ENCODE measurements at regions not wholly inside any gene's neighbourhood (a gene's known extent, or its start where the extent isn't known, plus 50 kb on each side); places are given as distances from the start of the nearest gene placed in this dataset.

DNA sequence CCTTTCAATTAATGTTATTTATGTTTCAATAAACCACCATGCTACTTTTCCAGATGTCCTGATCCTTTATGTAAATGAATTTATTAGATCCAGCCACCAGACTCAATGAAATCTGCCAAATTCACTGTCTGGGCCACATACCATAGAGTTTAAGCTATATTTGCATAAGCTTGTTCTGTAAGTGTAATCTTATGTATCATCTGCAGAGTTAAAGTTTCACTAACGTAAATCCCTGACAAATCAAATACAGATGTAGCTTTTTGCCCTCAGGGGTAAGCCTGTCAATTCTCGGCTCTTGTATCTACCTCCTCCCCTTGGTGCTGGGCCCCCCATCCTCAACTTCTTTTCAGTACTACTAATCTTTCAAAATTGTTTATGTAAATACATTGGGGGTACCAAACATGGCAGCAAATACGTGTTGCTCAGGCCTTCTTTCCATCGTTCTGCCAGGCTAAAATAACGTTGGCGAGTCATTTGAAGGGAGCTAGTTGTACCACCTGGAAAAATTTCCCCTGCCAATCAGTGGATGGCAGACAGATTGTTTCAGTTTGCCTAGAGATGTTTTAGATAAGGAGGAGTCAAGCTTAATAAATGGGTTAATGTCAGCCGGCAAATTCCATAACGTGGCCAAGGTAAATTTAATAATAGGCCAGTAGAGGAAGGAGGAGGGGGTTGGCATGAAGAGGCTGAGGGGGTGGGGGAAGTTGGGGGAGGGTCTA lies 79.6 kb downstream of the RPS12 start:
- no peaks in the 10 kb centered on the region for H4K20me1 ChIP-seq (ENCODE audit: control insufficient read depth, insufficient read depth, low read length, poor library complexity, severe bottlenecking)
- H3K27me3 Mint-ChIP-seq, result peaks cover 8% of the 10 kb centered on the region
- H3K27ac ChIP-seq (ENCODE audit: low read length in 2 of 2), result no peak overlapping the region
- H2AFZ ChIP-seq (ENCODE audit: insufficient read depth, low read depth, low read length, poor library complexity, severe bottlenecking), result no peak overlapping the region
- no peaks in the 10 kb centered on the region for H3K79me2 ChIP-seq (ENCODE audit: control insufficient read depth, insufficient read depth, low read length)
- H3K27ac Mint-ChIP-seq, result no peak overlapping the region
- 100% methylated on average over 2 of the region's 8 CpGs for WGBS (ENCODE audit: insufficient coverage)
- H3K4me3 ChIP-seq (ENCODE audit: control extremely low read depth in 1 of 5, extremely low read depth in 1 of 5, insufficient read depth in 1 of 5, low read depth in 2 of 5, low read length in 4 of 5), result no peak overlapping the region
- TF ChIP-seq EZH2 (IDR thresholded peaks at IDR 0.05; ENCODE audit: borderline replicate concordance, insufficient read depth, low read depth, low read length, poor library complexity, severe bottlenecking) (no peak), CTCF (IDR thresholded peaks at IDR 0.05) (no peak)
- H3K9ac ChIP-seq (ENCODE audit: low read length), result no peak overlapping the region
- POLR2A ChIA-PET, result no interaction called here
- ATAC-seq (ENCODE audit: low read depth) (no peak), DNase-seq (no peak)
- CTCF ChIA-PET, result no interaction called here
- H3K4me3 Mint-ChIP-seq, result no peak overlapping the region
- no peaks in the 10 kb centered on the region for H3K36me3 ChIP-seq (replicated peaks in 1 of 2; ENCODE audit: control extremely low read depth in 1 of 2, control insufficient read depth in 1 of 2, extremely low read depth in 1 of 2, insufficient read depth in 2 of 2, low read length in 1 of 2)
- H3K4me1 ChIP-seq (ENCODE audit: control insufficient read depth in 2 of 2, insufficient read depth in 2 of 2, low read length in 2 of 2), result no peaks in the 10 kb centered on the region
- peaks cover 0 to 2% (median 0%) of the 10 kb centered on the region in 3 donors for H3K9me3 ChIP-seq (ENCODE audit: control extremely low read depth in 1 of 3, control insufficient read depth in 2 of 3, insufficient read depth in 1 of 3, low read length in 2 of 3)
- no peaks in the 10 kb centered on the region for H3K27me3 ChIP-seq (replicated peaks in 1 of 4; ENCODE audit: control extremely low read depth in 1 of 4, control insufficient read depth in 3 of 4, insufficient read depth in 4 of 4, low read length in 3 of 4)
- H3K9me3 Mint-ChIP-seq (ENCODE audit: insufficient read depth), result peaks cover 2% of the 10 kb centered on the region
- no peak overlapping the region for H3K4me2 ChIP-seq (replicated peaks; ENCODE audit: low read depth, low read length, poor library complexity, severe bottlenecking)
- H3K4me1 Mint-ChIP-seq, result no peaks in the 10 kb centered on the region
- intact Hi-C loops (cut with micrococcal nuclease), result no loop called here

GRCh38 chr6:132898376-132898775 lies 84.0 kb downstream of the RPS12 start:
- Histone ChIP-seq H3K9me3 (ENCODE audit: control extremely low read depth in 1 of 3, control insufficient read depth in 2 of 3, insufficient read depth in 1 of 3, low read length in 2 of 3) (no peaks in the 10 kb centered on the region), H2AFZ (ENCODE audit: insufficient read depth, low read depth, low read length, poor library complexity, severe bottlenecking) (no peak overlapping the region), H4K20me1 (ENCODE audit: control insufficient read depth, insufficient read depth, low read length, poor library complexity, severe bottlenecking) (no peaks in the 10 kb centered on the region), H3K4me3 (ENCODE audit: control extremely low read depth in 1 of 5, extremely low read depth in 1 of 5, insufficient read depth in 1 of 5, low read depth in 2 of 5, low read length in 4 of 5) (no peak overlapping the region), H3K9ac (ENCODE audit: low read length) (no peak overlapping the region), H3K36me3 (replicated peaks in 1 of 2; ENCODE audit: control extremely low read depth in 1 of 2, control insufficient read depth in 1 of 2, extremely low read depth in 1 of 2, insufficient read depth in 2 of 2, low read length in 1 of 2) (no peaks in the 10 kb centered on the region), H3K27me3 (replicated peaks in 1 of 4; ENCODE audit: control extremely low read depth in 1 of 4, control insufficient read depth in 3 of 4, insufficient read depth in 4 of 4, low read length in 3 of 4) (no peaks in the 10 kb centered on the region), H3K4me2 (replicated peaks; ENCODE audit: low read depth, low read length, poor library complexity, severe bottlenecking) (no peak overlapping the region), H3K79me2 (ENCODE audit: control insufficient read depth, insufficient read depth, low read length) (no peaks in the 10 kb centered on the region), H3K4me1 (ENCODE audit: control insufficient read depth in 2 of 2, insufficient read depth in 2 of 2, low read length in 2 of 2) (no peaks in the 10 kb centered on the region), H3K27ac (ENCODE audit: low read length in 2 of 2) (no peak overlapping the region)
- Mint-ChIP-seq H3K4me3 (no peak overlapping the region), H3K27me3 (peaks cover 17% of the 10 kb centered on the region), H3K9me3 (ENCODE audit: insufficient read depth) (no peaks in the 10 kb centered on the region), H3K27ac (no peak overlapping the region), H3K4me1 (no peaks in the 10 kb centered on the region)
- DNase-seq (no peak), ATAC-seq (ENCODE audit: low read depth) (no peak)
- intact Hi-C loops (cut with micrococcal nuclease), result no loop called here
- ChIA-PET CTCF (no interaction called here), POLR2A (no interaction called here)
- WGBS (ENCODE audit: insufficient coverage), result no CpG with 5 or more reads among the region's 4 CpGs
- TF ChIP-seq CTCF (IDR thresholded peaks at IDR 0.05) (no peak), EZH2 (IDR thresholded peaks at IDR 0.05; ENCODE audit: borderline replicate concordance, insufficient read depth, low read depth, low read length, poor library complexity, severe bottlenecking) (no peak)
